OCI-LY3 (cell line): ENCODE measurements at regions not wholly inside any gene's neighbourhood (a gene's known extent, or its start where the extent isn't known, plus 50 kb on each side); places are given as distances from the start of the nearest gene placed in this dataset.
"Not testable (repeated sequence)": the region's sequence is repeated elsewhere in the genome, so short reads cannot be mapped to it uniquely, and the experiment has no call there.

Source experiments
- H2AFZ ChIP-seq: fragments of 200-600, 300-600 bp; shearing (Covaris generic); 2 replicates; pipeline ENCODE4 v1.6.0; 2014; ENCODE audit warnings: antibody characterized with exemption, low read depth, low read length
- H3K27ac ChIP-seq: fragments of 200-600, 300-600 bp; sonication (generic); 2 replicates; pipeline ENCODE4 v1.5.1; 2014; ENCODE audit warnings: mild to moderate bottlenecking, low read length, moderate library complexity, mixed read lengths
- H3K27me3 ChIP-seq: fragments of 200-600, 300-600 bp; sonication (generic); 2 replicates; pipeline ENCODE4 v1.6.1; 2014; ENCODE audit warnings: low read depth, low read length, mixed read lengths
- H3K36me3 ChIP-seq: fragments of 200-600, 300-600 bp; sonication (generic); replicated peaks from 2 replicates; pipeline ENCODE3; 2014; ENCODE audit warnings: low read depth, low read length, mixed read lengths
- H3K4me1 ChIP-seq: fragments of 300-600, 200-600 bp; sonication (generic); 2 replicates; pipeline ENCODE4 v1.6.1; 2014; ENCODE audit warnings: low read length, mixed read lengths
- H3K4me2 ChIP-seq: fragments of 200-600, 300-600 bp; sonication (generic); 2 replicates; pipeline ENCODE4 v1.6.1; 2014; ENCODE audit warnings: low read length, mixed read lengths
- H3K4me3 ChIP-seq: fragments of 300-600, 200-600 bp; sonication (generic); 2 replicates; pipeline ENCODE4 v1.5.1; 2014; ENCODE audit warnings: antibody characterized with exemption, mild to moderate bottlenecking, low read length, moderate library complexity
- H3K79me2 ChIP-seq: fragments of 300-600, 200-600 bp; shearing (Covaris generic); 2 replicates; pipeline ENCODE4 v1.6.1; 2014; ENCODE audit warnings: mild to moderate bottlenecking, low read length, mixed read lengths
- H3K9ac ChIP-seq: fragments of 300-600, 200-600 bp; shearing (Covaris generic); 2 replicates; pipeline ENCODE4 v1.6.0; 2014; ENCODE audit warnings: mild to moderate bottlenecking, low read length, moderate library complexity
- H3K9me3 ChIP-seq: fragments of 200-600, 300-600 bp; shearing (Covaris generic); 2 replicates; pipeline ENCODE4 v1.6.1; 2014; ENCODE audit warnings: low read length, mixed read lengths; ENCODE audit not compliant: insufficient read depth
- H4K20me1 ChIP-seq: fragments of 200-600, 300-600 bp; sonication (generic); 2 replicates; pipeline ENCODE4 v1.6.1; 2016; ENCODE audit warnings: low read length, mixed read lengths; ENCODE audit not compliant: insufficient read depth
- CTCF ChIP-seq: fragments of 200-600, 300-600 bp; sonication (generic); IDR thresholded peaks from 2 replicates; pipeline ENCODE4 v1.5.1; 2014; ENCODE audit warnings: antibody characterized with exemption, low read length, low read depth
- EZH2phosphoT487 ChIP-seq: fragments of 200-600 bp; shearing (Covaris generic); IDR thresholded peaks from 2 replicates; pipeline ENCODE4 v1.6.1; 2018; ENCODE audit warnings: antibody characterized with exemption, mixed run types, low read depth

- Histone ChIP-seq H3K27me3 (no peaks in the 10 kb centered on the region), H3K79me2 (no peaks in the 10 kb centered on the region), H3K4me3 (no peak overlapping the region), H3K27ac (no peak overlapping the region), H3K4me1 (no peaks in the 10 kb centered on the region), H4K20me1 (no peaks in the 10 kb centered on the region), H2AFZ (no peak overlapping the region), H3K9ac (no peak overlapping the region), H3K9me3 (no peaks in the 10 kb centered on the region), H3K4me2 (no peak overlapping the region), H3K36me3 (no peaks in the 10 kb centered on the region)
- TF ChIP-seq CTCF (no peak), EZH2phosphoT487 (no peak)
These were observed 270.1 kb downstream of the ADGRD1 start for GRCh38 chr12:131223791-131224225.

GRCh38 chr12:131224226-131225065 is 270.7 kb downstream of the ADGRD1 start:
- not testable (repeated sequence) for H3K4me3 ChIP-seq, H3K4me1 ChIP-seq, H4K20me1 ChIP-seq, H3K36me3 ChIP-seq, H3K9ac ChIP-seq, H3K27ac ChIP-seq, H2AFZ ChIP-seq, H3K27me3 ChIP-seq, H3K9me3 ChIP-seq, H3K4me2 ChIP-seq, H3K79me2 ChIP-seq

- not testable (repeated sequence) for H3K27me3 ChIP-seq, H3K9ac ChIP-seq, H3K9me3 ChIP-seq, H3K79me2 ChIP-seq, H3K4me3 ChIP-seq, H4K20me1 ChIP-seq, H3K36me3 ChIP-seq, H3K4me2 ChIP-seq, H3K4me1 ChIP-seq, H3K27ac ChIP-seq, H2AFZ ChIP-seq
These were observed 271.3 kb downstream of the ADGRD1 start for GRCh38 chr12:131225066-131225380.

- H2AFZ ChIP-seq: no peak overlapping the region
These were observed 272.9 kb downstream of the ADGRD1 start for GRCh38 chr12:131226345-131227265.

GRCh38 chr12:131227641-131228040 is 273.9 kb downstream of the ADGRD1 start:
- not testable (repeated sequence) for H4K20me1 ChIP-seq, H3K4me1 ChIP-seq, H3K9me3 ChIP-seq, H3K9ac ChIP-seq, H3K27me3 ChIP-seq, H3K4me3 ChIP-seq, H2AFZ ChIP-seq, H3K4me2 ChIP-seq, H3K79me2 ChIP-seq, H3K36me3 ChIP-seq, H3K27ac ChIP-seq

More at GRCh38 chr12:131226345-131227265, 272.9 kb downstream of the ADGRD1 start:
- Histone ChIP-seq H3K4me1 (no peaks in the 10 kb centered on the region), H4K20me1 (no peaks in the 10 kb centered on the region), H3K79me2 (no peaks in the 10 kb centered on the region), H3K4me2 (no peak overlapping the region), H3K36me3 (no peaks in the 10 kb centered on the region), H3K9me3 (no peaks in the 10 kb centered on the region), H3K27me3 (no peaks in the 10 kb centered on the region), H3K27ac (no peak overlapping the region), H3K4me3 (no peak overlapping the region), H3K9ac (no peak overlapping the region)
- TF ChIP-seq CTCF (no peak), EZH2phosphoT487 (no peak)

- not testable (repeated sequence) for H4K20me1 ChIP-seq, H3K4me2 ChIP-seq, H3K27me3 ChIP-seq, H3K79me2 ChIP-seq, H3K4me3 ChIP-seq, H3K36me3 ChIP-seq, H3K27ac ChIP-seq, H2AFZ ChIP-seq, H3K4me1 ChIP-seq, H3K9ac ChIP-seq, H3K9me3 ChIP-seq
These were observed 275.3 kb downstream of the ADGRD1 start for GRCh38 chr12:131229079-131229425.
